ENCODE measurements at regions not wholly inside any gene's neighbourhood (a gene's known extent, or its start where the extent isn't known, plus 50 kb on each side); places are given as distances from the start of the nearest gene placed in this dataset.
A peak's percentile ranks its signal among the peaks of the same experiment; 100 is the strongest.

DNA sequence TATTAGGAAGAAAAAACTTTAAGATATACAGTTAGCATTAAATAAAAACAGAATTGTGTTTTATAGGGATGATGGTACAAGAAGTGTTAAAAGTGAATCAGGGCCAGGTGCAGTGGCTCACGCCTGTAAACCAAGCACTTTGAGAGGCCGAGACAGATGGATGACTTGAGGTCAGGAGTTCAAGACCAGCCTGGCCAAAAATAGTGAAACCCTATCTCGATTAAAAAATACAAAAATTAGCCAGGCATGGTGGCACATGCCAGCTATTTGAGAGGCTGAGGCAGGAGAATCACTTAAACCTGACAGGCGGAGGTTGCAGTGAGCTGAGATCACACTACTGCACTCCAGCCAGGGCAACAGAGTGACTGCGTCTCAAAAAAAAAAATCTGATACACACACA, 282.9 kb upstream of the ATP10B start:
- DNase-seq, result no peak

DNA sequence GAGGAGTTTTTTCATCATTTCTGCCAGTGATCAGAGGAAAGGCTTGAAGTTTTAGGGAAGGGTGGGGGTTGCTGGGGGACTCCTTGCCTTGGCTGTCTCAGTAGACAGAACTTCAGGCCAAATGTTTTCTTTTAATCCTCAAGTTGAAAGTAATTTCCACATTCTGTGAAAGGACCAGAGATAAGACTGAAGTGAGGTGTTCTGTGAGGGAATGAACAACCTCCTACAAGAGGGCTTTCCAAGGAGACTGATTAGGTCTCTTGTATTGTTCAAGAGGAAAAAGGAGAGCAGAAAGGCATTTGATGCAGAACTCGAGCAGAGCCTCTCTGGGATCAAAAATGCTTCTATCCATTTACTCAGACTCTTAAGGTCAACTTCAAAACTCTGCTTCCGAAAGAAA, 282.1 kb upstream of the ATP10B start:
- DNase-seq, result no peak

DNA sequence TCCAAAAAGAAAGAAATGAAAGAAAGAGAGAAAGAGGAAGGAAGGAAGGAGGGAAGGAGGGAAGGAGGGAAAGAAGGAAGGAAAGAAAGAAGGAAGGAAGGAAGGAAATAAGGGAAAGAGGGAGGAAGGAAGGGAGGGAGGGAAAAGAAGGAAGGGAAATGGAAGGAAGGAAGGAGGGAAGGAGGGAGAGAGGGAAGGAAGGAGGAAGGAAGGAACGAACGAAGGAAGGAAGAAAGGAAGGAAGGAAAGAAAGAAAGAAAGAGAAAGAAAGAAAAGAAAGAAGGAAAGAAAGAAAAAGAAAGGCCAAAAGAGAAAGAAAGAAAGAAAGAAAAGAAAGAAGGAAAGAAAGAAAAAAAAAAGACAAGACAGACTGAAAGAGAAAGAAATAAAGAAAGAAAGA, 263.9 kb upstream of the ATP10B start:
- no peak for DNase-seq

GRCh38 chr5:161112371-161112770, 260.4 kb upstream of the ATP10B start:
- no peak for DNase-seq

DNA sequence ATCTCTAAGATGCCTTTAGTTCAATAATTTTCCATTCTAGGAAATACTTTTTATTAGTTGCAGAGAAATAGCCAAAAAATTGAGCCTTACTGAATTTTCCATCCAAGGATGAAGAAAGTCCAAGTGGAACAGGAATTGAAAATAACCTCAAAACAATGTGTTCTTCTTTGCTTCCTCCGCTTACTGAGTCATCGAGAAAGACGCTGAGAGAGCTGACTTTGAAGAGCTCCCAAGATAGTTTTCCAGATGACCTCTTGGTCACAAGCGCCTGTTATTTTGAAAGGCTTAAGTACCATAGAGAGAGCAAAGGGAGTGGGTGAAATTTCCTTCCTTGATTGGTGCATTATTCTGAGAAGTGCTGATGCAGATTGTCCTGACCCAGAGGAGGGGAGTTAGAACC, 253.5 kb upstream of the ATP10B start:
- peak in 7 of 58 donors; percentile 5 to 65 (median 16) for DNase-seq

DNA sequence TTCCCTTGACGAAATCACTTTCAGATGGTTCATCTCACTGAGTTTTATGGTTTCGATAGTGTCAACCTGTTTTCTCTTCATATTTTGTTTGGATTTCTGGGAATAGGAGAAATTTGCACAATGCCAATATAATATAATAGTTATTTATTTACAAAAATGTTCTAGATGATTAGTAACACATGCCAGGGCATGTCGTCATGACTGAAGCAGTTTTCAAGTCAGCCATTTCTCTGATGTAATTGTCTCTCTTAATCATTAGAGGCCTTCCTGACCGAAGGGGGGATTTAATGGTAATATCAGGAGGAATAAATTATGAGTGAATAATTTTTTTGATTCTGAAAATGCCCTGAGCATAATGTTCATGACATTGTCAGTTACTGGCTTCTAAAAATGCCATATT, 246.5 kb upstream of the ATP10B start:
- DNase-seq, result no peak

DNA sequence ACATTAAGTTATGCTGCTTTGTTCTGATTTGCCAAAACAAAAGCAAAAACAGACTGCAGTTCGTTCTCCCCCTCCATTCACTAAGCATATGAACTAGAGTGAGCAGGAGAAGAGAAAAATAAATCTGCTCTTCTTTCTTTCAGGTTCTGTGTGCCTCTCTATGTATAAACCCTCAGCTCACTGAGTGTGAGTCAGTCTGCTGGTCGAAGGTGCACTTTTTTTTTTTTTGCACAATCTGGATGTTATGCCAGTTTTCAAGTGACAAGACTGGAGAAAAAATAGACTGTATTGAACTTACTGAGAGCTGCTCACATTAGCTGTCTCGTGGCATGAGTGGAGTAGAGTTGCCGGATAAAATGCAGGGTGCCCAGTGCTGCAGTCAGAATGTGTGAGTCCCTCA, 244.6 kb upstream of the ATP10B start:
- DNase-seq, result no peak

GRCh38 chr5:161095953-161096352, 243.9 kb upstream of the ATP10B start:
- no peak for DNase-seq

GRCh38 chr5:161094411-161094810, 242.4 kb upstream of the ATP10B start:
- DNase-seq, result no peak

GRCh38 chr5:161093100-161093499, 241.1 kb upstream of the ATP10B start:
- no peak for DNase-seq

- DNase-seq, result no peak
Observed at GRCh38 chr5:161089569-161089968, 237.6 kb upstream of the ATP10B start.

- no peak for DNase-seq
Observed at GRCh38 chr5:161086461-161086860, 234.4 kb upstream of the ATP10B start.

- DNase-seq, result no peak
Observed at GRCh38 chr5:161085056-161085455, 233.0 kb upstream of the ATP10B start.

DNA sequence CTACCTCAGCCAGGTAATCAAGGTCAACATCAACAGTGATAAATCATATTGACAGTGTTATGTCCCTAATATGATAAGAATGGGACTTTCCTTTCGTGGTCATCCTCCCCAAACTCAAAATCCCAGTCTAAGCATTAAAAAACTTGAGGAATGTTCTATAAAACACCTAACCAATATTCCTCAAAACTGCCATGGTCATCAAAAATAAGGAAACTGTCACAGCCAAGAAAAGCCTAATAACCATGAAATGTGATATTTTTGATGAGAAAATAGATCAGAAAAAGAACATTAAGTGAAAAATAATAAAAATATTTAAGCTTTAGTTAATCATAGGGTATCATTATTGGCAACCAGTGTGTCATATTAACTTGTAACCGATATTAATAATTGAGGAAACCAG, 232.1 kb upstream of the ATP10B start:
- no peak for DNase-seq

GRCh38 chr5:161078793-161079192, 226.8 kb upstream of the ATP10B start:
- no peak for DNase-seq

- DNase-seq, result no peak
Observed at GRCh38 chr5:161077936-161078545, 226.0 kb upstream of the ATP10B start.

DNA sequence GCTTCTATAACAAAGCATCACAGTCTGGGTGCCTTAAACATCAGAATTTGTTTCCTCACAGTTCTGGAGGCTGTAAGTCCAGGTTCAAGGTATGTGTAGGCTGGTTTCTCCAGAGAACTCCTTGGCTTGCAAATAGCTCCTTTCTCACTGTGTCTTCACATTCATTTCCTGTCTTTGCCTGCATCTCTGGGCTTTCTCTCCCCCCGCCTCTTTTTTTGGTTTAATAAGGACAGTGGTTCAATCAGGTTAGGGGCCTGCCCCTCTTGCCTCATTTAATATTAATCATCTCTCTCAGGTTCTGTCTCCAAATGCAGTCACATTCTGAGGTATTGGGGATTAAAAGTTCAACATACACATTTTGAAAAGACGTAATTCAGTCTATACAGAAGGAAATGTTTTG, 225.5 kb upstream of the ATP10B start:
- no peak for DNase-seq

DNA sequence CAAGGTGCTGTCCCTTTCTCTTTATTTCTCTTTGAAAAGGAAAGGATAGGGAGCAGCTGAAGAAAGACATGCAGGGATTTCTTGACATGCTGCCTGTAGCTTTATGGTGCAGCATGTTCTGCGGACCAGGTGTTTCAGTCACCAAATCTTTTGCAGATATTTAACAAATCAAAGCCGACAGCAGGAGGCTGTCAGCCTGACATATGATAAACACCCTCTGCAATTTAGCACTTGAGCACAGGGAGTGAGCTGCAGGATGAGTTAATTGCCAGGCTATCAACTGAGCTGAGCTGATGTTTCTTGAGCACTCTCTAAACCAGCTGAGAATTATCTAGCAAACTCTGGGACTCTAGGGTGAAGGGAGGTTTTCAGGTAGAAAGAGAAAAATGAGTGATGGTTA, 212.8 kb upstream of the ATP10B start:
- DNase-seq, result peak in 1 of 58 donors; percentile 1

- DNase-seq, result no peak
Observed at GRCh38 chr5:161064297-161064696, 212.3 kb upstream of the ATP10B start.

DNA sequence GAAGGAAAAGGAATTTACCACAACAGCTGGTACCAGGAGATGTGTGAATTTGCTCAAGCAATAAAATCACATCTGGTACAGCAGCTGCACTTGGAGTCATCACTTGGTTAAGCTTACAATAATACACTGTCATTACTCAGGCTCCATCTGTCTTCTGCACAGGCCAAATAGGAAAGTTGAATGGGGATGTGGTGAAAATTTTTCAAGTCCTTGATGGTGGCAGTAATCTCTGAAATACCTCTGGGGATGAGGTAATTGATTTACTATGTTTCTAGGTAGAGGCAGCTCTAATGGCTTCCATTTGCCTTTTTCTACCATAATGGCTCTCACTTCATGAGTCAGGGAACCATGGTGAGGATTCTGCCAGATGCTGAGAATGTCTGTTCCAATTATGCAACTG, 206.8 kb upstream of the ATP10B start:
- DNase-seq, result no peak

- no peak for DNase-seq
Observed at GRCh38 chr5:161051920-161052500, 200.0 kb upstream of the ATP10B start.

DNA sequence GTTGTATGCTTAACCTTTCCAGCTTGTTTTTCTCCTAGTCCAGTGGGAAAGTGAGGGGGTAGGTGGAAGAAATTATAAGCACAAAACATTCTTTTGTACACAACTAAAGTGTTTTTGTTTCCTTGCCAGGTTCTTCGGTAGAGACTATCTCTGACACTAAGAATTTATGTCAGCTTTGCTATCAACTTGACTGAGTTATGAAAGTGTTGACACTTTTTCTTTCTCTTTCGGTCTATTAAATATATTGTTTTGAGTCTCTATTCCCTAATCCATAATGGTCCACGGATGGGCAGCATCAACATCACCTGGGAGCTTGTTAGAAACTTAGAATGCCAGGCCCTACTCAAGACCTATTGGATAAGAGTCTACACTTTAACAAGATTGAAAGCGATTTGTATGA, 195.0 kb upstream of the ATP10B start:
- no peak for DNase-seq

DNA sequence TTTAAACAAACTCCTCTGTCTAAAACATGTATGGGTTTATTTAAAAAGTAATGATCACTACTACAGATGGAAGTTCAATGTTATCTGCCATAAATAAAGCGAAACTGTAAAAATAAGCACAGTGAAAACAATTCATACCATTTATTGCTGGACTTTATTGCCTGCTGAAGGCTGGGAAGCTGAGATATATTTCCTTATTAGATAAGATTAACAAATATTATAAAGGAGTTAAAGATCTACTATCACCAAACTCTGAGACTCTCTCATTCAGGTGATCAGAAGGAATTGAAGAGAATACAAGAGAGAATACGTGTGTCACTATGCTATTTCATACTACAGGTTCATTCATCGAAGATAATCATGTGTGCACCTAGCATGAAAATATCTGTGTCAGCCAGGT, 190.9 kb upstream of the ATP10B start:
- DNase-seq, result no peak

DNA sequence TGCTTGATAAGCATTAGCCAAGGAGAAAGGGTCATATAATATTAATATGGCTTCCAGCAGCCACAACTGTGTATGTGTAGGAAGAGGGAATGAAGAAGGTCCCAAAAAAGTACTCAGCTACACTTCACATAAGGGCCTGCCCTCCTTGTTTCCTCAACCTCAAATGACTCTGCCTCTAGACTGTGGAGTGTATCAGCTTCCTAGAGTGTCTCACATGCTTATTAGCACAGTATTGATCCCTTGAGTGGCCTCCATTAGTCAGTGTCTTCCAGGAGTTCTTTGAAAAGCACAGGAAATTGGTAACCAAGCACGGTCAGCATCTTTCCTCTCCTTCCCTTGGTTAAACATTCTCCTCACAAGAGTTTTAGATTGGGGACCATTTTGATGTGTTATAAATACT, 190.4 kb upstream of the ATP10B start:
- no peak for DNase-seq
